T47D (cell line): ENCODE measurements at regions not wholly inside any gene's neighbourhood (a gene's known extent, or its start where the extent isn't known, plus 50 kb on each side); places are given as distances from the start of the nearest gene placed in this dataset.

Source experiments
- DNase-seq, 2 experiments: peaks; one replicate each; pipeline versions ENCODE4 v3.0.0 to v3.0.0-alpha.2; 2011 to 2012; ENCODE audit warnings: low read depth in 1 of 2, low spot score in 1 of 2
- JUND ChIP-seq: IDR thresholded peaks from 2 replicates; pipeline ENCODE4 v1.6.1; 2012; ENCODE audit warnings: low read depth
- in situ Hi-C: cut with HindIII; loops from 2 replicates; pipeline ENCODE4 v1.10.0; 2016; ENCODE audit warnings: low sequenced_read_pairs, low pct_unique_long_range_greater_than_20kb

- no peak for DNase-seq
- in situ Hi-C loops: no loop called here
- TF ChIP-seq JUND: no peak
These were observed 185.2 kb downstream of the C16orf95 start for GRCh38 chr16:87131996-87132345.

GRCh38 chr16:87132361-87133014 is 184.7 kb downstream of the C16orf95 start:
- no peak for DNase-seq
- no peak for TF ChIP-seq JUND
- in situ Hi-C loops: no loop called here

GRCh38 chr16:87133112-87133850 is 183.9 kb downstream of the C16orf95 start:
- in situ Hi-C loops: no loop called here
- DNase-seq: no peak
- no peak for TF ChIP-seq JUND

- no peak for TF ChIP-seq JUND
- no peak for DNase-seq
- in situ Hi-C loops: no loop called here
These were observed 183.1 kb downstream of the C16orf95 start for GRCh38 chr16:87133966-87134627.

- no peak for TF ChIP-seq JUND
- no peak for DNase-seq
- in situ Hi-C loops: no loop called here
These were observed 182.6 kb downstream of the C16orf95 start for GRCh38 chr16:87134628-87134995.

- in situ Hi-C loops: no loop called here
- no peak for DNase-seq
- TF ChIP-seq JUND: no peak
These were observed 181.8 kb downstream of the C16orf95 start for GRCh38 chr16:87135246-87136030.

DNA sequence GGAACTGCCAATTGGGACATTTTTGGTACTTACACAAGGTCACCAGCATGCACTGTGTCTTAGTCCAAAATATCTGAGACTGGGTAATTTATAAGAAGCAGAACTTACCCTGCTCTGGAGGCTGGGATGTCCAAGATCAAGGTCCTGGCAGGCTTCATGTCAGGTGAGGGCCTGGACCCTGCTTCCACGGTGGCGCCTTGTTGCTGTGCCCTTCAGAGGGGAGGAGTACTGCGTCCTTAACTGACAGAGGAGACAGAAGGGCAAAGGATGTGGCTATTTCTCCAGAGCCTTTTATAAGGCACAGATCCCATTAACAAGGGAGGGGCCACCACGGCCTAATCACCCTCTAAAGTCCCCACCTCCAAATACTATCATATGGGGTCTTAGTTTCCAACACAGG is 178.9 kb downstream of the C16orf95 start:
- no peak for TF ChIP-seq JUND
- in situ Hi-C loops: no loop called here
- no peak for DNase-seq

- in situ Hi-C loops: no loop called here
- no peak for TF ChIP-seq JUND
These were observed 178.4 kb downstream of the C16orf95 start for GRCh38 chr16:87138738-87139267.

GRCh38 chr16:87140211-87141200 is 176.7 kb downstream of the C16orf95 start:
- no peak for TF ChIP-seq JUND
- no peak for DNase-seq
- in situ Hi-C loops: no loop called here

More at GRCh38 chr16:87138738-87139267, 178.4 kb downstream of the C16orf95 start:
- DNase-seq: no peak

GRCh38 chr16:87141402-87141801 is 175.8 kb downstream of the C16orf95 start:
- no peak for DNase-seq
- in situ Hi-C loops: no loop called here

DNA sequence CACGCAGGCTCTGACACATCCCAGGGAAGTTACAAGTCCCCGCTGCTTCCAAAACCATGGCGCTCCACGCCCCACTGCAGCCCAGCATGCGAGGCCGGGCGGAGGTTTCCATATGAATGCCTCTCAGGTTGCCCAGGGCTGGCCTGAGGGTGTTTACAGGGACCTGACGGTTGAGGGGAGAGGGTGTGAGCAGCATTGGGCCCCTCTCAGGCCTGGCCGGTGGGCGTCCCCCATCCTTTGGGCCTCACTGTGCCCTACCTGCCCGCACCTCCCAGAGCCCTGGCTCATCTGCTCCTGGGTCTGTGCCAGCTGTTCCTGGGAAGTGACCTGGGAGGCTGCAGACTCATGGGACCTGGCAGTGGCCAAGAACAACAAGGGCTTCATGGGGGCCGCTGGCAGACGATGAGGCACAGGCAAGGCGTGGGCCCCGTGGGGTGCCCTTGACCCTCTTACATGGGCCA is 173.5 kb downstream of the C16orf95 start:
- DNase-seq: no peak
- TF ChIP-seq JUND: no peak
- in situ Hi-C loops: no loop called here

More at GRCh38 chr16:87141402-87141801, 175.8 kb downstream of the C16orf95 start:
- TF ChIP-seq JUND: no peak
